IgD-negative memory B cell (primary cell): ENCODE measurements at regions not wholly inside any gene's neighbourhood (a gene's known extent, or its start where the extent isn't known, plus 50 kb on each side); places are given as distances from the start of the nearest gene placed in this dataset.
"Not testable (repeated sequence)": the region's sequence is repeated elsewhere in the genome, so short reads cannot be mapped to it uniquely, and the experiment has no call there.

ENCODE experiments used
- H3K27ac Mint-ChIP-seq, 3 donors: one replicate each; pipeline ENCODE4 v1.8.0; 2020 to 2022; ENCODE audit warnings: mild to moderate bottlenecking in 3 of 3, mixed read lengths in 3 of 3, moderate library complexity in 1 of 3
- H3K27me3 Mint-ChIP-seq: one replicate; pipeline ENCODE4 v1.8.0; 2021; ENCODE audit warnings: mixed read lengths
- H3K36me3 Mint-ChIP-seq: one replicate; pipeline ENCODE4 v1.8.0; 2020; ENCODE audit warnings: mild to moderate bottlenecking, mixed read lengths
- H3K4me1 Mint-ChIP-seq, 3 donors: one replicate each; pipeline ENCODE4 v1.8.0; 2020 to 2022; ENCODE audit warnings: mixed read lengths in 3 of 3, mild to moderate bottlenecking in 1 of 3
- H3K4me3 Mint-ChIP-seq, 4 donors: one replicate each; pipeline ENCODE4 v1.8.0; 2020 to 2022; ENCODE audit warnings: mild to moderate bottlenecking in 4 of 4, mixed read lengths in 4 of 4, moderate library complexity in 3 of 4
- H3K9me3 Mint-ChIP-seq, 3 donors: one replicate each; pipeline ENCODE4 v1.8.0; 2020 to 2021; ENCODE audit warnings: mixed read lengths in 3 of 3, mild to moderate bottlenecking in 1 of 3

- Mint-ChIP-seq H3K4me1 (no peaks in the 10 kb centered on the region), H3K27ac (no peak overlapping the region), H3K27me3 (no peaks in the 10 kb centered on the region), H3K9me3 (no peaks in the 10 kb centered on the region), H3K36me3 (no peaks in the 10 kb centered on the region), H3K4me3 (no peak overlapping the region)
Observed at GRCh38 chr10:52949899-52950298, 177.3 kb upstream of the MBL2 start.

DNA sequence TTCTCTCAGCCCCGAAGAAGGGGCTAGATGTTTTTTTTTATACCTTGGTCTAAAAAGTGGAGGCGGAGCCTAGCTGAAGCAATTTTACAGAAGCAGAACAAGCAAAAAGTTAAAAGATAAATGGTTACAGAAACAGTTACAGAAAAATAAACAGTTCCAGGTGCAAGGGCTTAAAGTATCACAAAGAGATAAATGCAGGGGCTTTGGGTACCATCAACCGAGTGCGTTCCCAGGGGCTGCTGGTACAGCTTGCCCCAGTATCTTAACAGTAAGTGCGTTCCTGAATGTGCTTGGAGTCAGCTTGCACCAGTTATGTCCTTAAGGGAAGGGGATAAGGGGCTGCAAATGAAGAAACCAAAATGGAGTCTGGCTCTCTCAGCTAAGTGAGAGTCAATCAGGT lies 173.9 kb upstream of the MBL2 start:
- H3K27ac Mint-ChIP-seq = no peak overlapping the region
- H3K36me3 Mint-ChIP-seq = no peaks in the 10 kb centered on the region
- H3K4me1 Mint-ChIP-seq = no peaks in the 10 kb centered on the region
- H3K27me3 Mint-ChIP-seq = no peaks in the 10 kb centered on the region
- peaks cover 0 to 2% (median 0%) of the 10 kb centered on the region in 3 donors for H3K9me3 Mint-ChIP-seq
- no peak overlapping the region for H3K4me3 Mint-ChIP-seq

GRCh38 chr10:52945521-52945920 lies 172.9 kb upstream of the MBL2 start:
- not testable (repeated sequence) for H3K9me3 Mint-ChIP-seq, H3K4me1 Mint-ChIP-seq, H3K4me3 Mint-ChIP-seq, H3K27ac Mint-ChIP-seq, H3K27me3 Mint-ChIP-seq, H3K36me3 Mint-ChIP-seq

DNA sequence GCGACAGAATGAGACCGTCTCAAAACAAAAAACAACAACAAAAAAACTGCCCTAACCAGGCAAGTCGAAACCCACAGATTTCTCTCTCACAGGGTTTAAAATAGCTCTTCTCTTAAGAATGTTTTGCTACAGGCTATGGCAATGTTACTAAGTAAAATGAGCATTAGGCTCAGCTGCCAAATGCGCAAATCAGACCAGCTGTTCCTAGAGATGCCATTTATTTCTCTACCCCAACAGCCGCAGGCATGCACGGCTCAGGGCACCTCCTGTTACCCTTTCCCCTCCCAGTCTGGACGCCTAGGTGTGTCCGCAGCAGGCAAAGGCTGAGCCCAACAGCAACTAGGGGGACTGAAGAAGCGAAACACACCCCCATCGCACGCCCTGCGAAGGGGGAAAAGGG lies 168.3 kb upstream of the MBL2 start:
- no peak overlapping the region for H3K4me3 Mint-ChIP-seq
- peaks cover 0 to 1% (median 0%) of the 10 kb centered on the region in 3 donors for H3K4me1 Mint-ChIP-seq
- H3K9me3 Mint-ChIP-seq = peaks cover 0 to 4% (median 2%) of the 10 kb centered on the region in 3 donors
- no peaks in the 10 kb centered on the region for H3K36me3 Mint-ChIP-seq
- no peak overlapping the region for H3K27ac Mint-ChIP-seq
- no peaks in the 10 kb centered on the region for H3K27me3 Mint-ChIP-seq

GRCh38 chr10:52939894-52940293 lies 167.3 kb upstream of the MBL2 start:
- Mint-ChIP-seq H3K9me3 (peaks cover 0 to 4% (median 2%) of the 10 kb centered on the region in 3 donors), H3K27me3 (no peaks in the 10 kb centered on the region), H3K4me1 (peaks cover 0 to 1% (median 0%) of the 10 kb centered on the region in 3 donors), H3K36me3 (no peaks in the 10 kb centered on the region), H3K27ac (no peak overlapping the region), H3K4me3 (no peak overlapping the region)

DNA sequence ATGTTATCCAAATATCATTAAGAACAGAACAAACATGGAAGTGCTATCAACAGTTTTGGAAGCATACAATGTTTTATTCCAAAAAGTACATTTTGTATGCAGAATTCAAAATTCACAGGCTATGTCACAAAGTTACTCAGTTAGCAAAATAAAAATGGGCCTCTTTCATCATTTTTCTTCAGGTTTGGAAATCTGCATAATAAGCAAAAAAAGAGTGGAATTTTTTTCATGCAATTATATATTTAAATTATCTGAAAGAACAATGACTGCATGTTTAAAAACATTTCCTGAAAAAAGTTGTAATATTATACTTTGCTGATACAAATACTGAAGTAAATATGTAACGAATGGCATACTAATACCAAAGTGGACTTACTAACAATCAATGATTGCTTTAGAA lies 161.2 kb upstream of the MBL2 start:
- H3K27ac Mint-ChIP-seq = no peak overlapping the region
- peaks cover 0 to 1% (median 0%) of the 10 kb centered on the region in 3 donors for H3K4me1 Mint-ChIP-seq
- no peak overlapping the region for H3K4me3 Mint-ChIP-seq

DNA sequence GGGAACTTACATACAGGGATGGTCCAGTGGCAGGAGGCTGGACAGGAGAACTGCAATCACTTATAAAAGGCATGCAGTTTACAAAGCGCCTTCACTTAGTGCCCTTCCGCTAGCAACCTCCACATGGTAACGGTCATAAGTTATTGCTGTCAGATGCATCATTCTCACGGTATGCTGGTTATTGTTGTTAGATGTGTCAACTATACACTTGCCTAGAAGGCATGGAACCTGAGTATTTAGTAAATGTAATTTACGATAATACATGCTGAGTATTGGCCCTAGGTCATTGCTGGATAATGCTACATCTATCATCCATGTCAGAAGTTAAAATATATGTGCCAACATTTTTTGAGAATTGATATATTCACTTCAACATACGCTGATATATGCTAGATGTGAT lies 155.1 kb upstream of the MBL2 start:
- Mint-ChIP-seq H3K36me3 (no peaks in the 10 kb centered on the region), H3K9me3 (peaks cover 1 to 5% (median 4%) of the 10 kb centered on the region in 3 donors), H3K27ac (no peak overlapping the region), H3K27me3 (peaks cover under 1% of the 10 kb centered on the region), H3K4me3 (no peak overlapping the region), H3K4me1 (no peaks in the 10 kb centered on the region)

More for the DNA sequence above, 161.2 kb upstream of the MBL2 start:
- no peaks in the 10 kb centered on the region for H3K27me3 Mint-ChIP-seq
- no peaks in the 10 kb centered on the region for H3K36me3 Mint-ChIP-seq
- H3K9me3 Mint-ChIP-seq = peaks cover 0 to 4% (median 0%) of the 10 kb centered on the region in 3 donors

DNA sequence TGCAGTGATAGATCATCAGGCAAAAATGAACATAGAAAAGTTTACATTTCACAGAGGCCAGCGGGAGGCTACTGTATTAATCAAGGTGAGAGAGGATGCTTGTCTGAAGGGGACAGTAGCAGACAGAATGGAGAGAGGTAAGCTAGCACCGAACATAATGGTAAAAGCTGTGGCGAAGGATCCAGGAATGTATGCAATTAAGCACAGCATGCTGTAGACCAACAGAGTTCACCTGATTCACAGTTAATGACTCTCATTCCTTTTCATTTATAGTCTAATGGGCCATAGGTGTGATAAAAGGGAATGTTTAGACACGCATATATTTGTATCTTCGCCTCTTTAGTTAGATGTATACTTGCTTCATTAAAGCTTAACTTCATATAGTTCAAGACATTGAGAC lies 150.9 kb upstream of the MBL2 start:
- Mint-ChIP-seq H3K27me3 (peaks cover 2% of the 10 kb centered on the region), H3K4me1 (no peaks in the 10 kb centered on the region), H3K4me3 (no peak overlapping the region), H3K27ac (no peak overlapping the region), H3K36me3 (no peaks in the 10 kb centered on the region), H3K9me3 (peaks cover 0 to 5% (median 1%) of the 10 kb centered on the region in 3 donors)

- Mint-ChIP-seq H3K4me3 (no peak overlapping the region), H3K36me3 (no peaks in the 10 kb centered on the region), H3K27me3 (peaks cover 2% of the 10 kb centered on the region), H3K4me1 (no peaks in the 10 kb centered on the region), H3K9me3 (peaks cover 0 to 1% (median 0%) of the 10 kb centered on the region in 3 donors), H3K27ac (no peak overlapping the region)
Observed at GRCh38 chr10:52918714-52919305, 146.2 kb upstream of the MBL2 start.

DNA sequence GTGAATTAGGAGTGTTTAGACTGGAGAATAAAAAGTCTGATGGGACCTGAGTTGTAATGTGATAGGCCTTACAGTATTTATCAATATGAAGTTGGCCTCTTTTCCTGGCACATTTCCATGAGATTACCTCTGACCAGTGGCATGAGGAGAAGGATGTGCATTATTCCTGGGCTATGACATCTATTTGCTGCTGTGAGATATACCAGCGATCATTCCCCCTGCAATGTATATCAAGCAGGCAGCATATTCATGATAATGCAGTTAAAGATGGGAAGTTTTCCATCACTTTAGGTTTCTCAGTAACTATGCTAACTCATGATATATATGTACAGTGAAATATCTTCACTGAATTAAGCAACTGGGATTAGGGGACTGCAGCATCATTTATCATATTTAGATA lies 142.8 kb upstream of the MBL2 start:
- Mint-ChIP-seq H3K27ac (no peak overlapping the region), H3K4me1 (no peaks in the 10 kb centered on the region), H3K27me3 (no peaks in the 10 kb centered on the region), H3K9me3 (no peaks in the 10 kb centered on the region), H3K36me3 (no peaks in the 10 kb centered on the region), H3K4me3 (no peak overlapping the region)

- Mint-ChIP-seq H3K4me1 (no peaks in the 10 kb centered on the region), H3K27ac (no peak overlapping the region), H3K4me3 (no peak overlapping the region), H3K36me3 (no peaks in the 10 kb centered on the region), H3K9me3 (no peaks in the 10 kb centered on the region), H3K27me3 (no peaks in the 10 kb centered on the region)
Observed at GRCh38 chr10:52911163-52911562, 138.6 kb upstream of the MBL2 start.

DNA sequence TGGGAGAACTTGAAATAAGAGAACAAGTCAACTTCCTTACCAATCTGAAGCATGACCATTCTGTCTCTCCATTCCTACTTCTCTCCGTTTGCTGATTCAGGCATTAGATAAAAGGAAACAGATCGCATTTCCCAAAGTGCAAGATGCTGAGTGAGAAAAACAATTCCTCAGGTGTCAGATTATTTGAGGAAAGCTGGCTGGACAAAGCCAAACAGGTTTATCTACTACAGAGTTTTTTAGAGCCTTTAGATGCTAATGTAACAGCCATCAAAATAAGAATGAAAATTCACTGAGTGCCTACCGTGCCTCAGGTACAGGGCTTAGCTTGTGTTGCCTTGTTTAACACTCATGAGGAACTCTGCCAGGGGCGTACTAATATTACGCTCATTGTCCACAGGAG lies 135.9 kb upstream of the MBL2 start:
- Mint-ChIP-seq H3K4me3 (no peak overlapping the region), H3K4me1 (no peaks in the 10 kb centered on the region), H3K9me3 (no peaks in the 10 kb centered on the region), H3K27me3 (no peaks in the 10 kb centered on the region), H3K36me3 (no peaks in the 10 kb centered on the region), H3K27ac (no peak overlapping the region)

GRCh38 chr10:52906046-52906445 lies 133.5 kb upstream of the MBL2 start:
- Mint-ChIP-seq H3K27me3 (no peaks in the 10 kb centered on the region), H3K4me1 (no peaks in the 10 kb centered on the region), H3K27ac (no peak overlapping the region), H3K36me3 (no peaks in the 10 kb centered on the region), H3K4me3 (no peak overlapping the region), H3K9me3 (no peaks in the 10 kb centered on the region)

- Mint-ChIP-seq H3K4me1 (no peaks in the 10 kb centered on the region), H3K27me3 (no peaks in the 10 kb centered on the region), H3K36me3 (no peaks in the 10 kb centered on the region), H3K9me3 (no peaks in the 10 kb centered on the region), H3K27ac (no peak overlapping the region), H3K4me3 (no peak overlapping the region)
Observed at GRCh38 chr10:52903397-52903938, 130.9 kb upstream of the MBL2 start.

GRCh38 chr10:52900593-52900992 lies 128.0 kb upstream of the MBL2 start:
- no peaks in the 10 kb centered on the region for H3K4me1 Mint-ChIP-seq
- H3K4me3 Mint-ChIP-seq = no peak overlapping the region
- no peak overlapping the region for H3K27ac Mint-ChIP-seq

GRCh38 chr10:52897162-52897561 lies 124.6 kb upstream of the MBL2 start:
- H3K36me3 Mint-ChIP-seq = no peaks in the 10 kb centered on the region
- no peak overlapping the region for H3K4me3 Mint-ChIP-seq
- H3K4me1 Mint-ChIP-seq = no peaks in the 10 kb centered on the region
- H3K27ac Mint-ChIP-seq = peak overlapping the region in 1 of 3 donors; percentile 54
- no peaks in the 10 kb centered on the region for H3K27me3 Mint-ChIP-seq
- no peaks in the 10 kb centered on the region for H3K9me3 Mint-ChIP-seq

More at GRCh38 chr10:52900593-52900992, 128.0 kb upstream of the MBL2 start:
- Mint-ChIP-seq H3K36me3 (no peaks in the 10 kb centered on the region), H3K27me3 (no peaks in the 10 kb centered on the region), H3K9me3 (no peaks in the 10 kb centered on the region)
